GM12878 (cell line): ENCODE measurements at regions not wholly inside any gene's neighbourhood (a gene's known extent, or its start where the extent isn't known, plus 50 kb on each side); places are given as distances from the start of the nearest gene placed in this dataset.

ENCODE experiments used
- ATAC-seq: fragments of 200-7000 bp; cut with Tn5 transposase; 3 replicates; pipeline ENCODE4 v1.9.1; 2020; ENCODE audit warnings: mild to moderate bottlenecking, moderate library complexity
- BruUV-seq: library from RNA; stranded (reverse); fragments of 400-500 nt; replicated peaks from 2 replicates; lab custom pipeline; 2021; lab: Mats Ljungman, UMichigan
- CTCF ChIA-PET: fragments of 300-600 bp; sonication (Branson Sonifier 250); formaldehyde crosslinking; extraction: SDS; loops from one replicate; lab custom pipeline; 2021; ENCODE audit warnings: inconsistent platforms; lab: Yijun Ruan, JAX
- POLR2A ChIA-PET: fragments of 350-600 bp; formaldehyde crosslinking; extraction: SDS; loops from one replicate; lab custom pipeline; 2021; ENCODE audit warnings: inconsistent platforms; lab: Charles Lee
- RAD21 ChIA-PET: fragments of 300-600 bp; sonication (Branson Sonifier 250); formaldehyde crosslinking; loops from one replicate; lab custom pipeline; 2023; ENCODE audit warnings: antibody characterized with exemption; ENCODE audit not compliant: unreplicated experiment; lab: Charles Lee
- SMC1A ChIA-PET: fragments of 300-600 bp; sonication (Branson Sonifier 250); formaldehyde crosslinking; loops from one replicate; lab custom pipeline; 2023; ENCODE audit not compliant: unreplicated experiment, uncharacterized antibody; lab: Charles Lee
- DNase-seq: peaks from one replicate; pipeline ENCODE4 v3.0.0-alpha.2; 2011; ENCODE audit warnings: low read depth, low spot score
- FAIRE-seq: peaks from 3 replicates; lab custom pipeline; 2011; peaks lifted over from hg19 to GRCh38; lab: Jason Lieb, UNC
- H2AFZ ChIP-seq: 2 replicates; pipeline ENCODE4 v1.6.0; 2011; ENCODE audit warnings: low read depth, low read length, control low read depth; ENCODE audit not compliant: control insufficient read depth
- H3K27ac ChIP-seq: 2 replicates; pipeline ENCODE4 v1.5.1; 2011; ENCODE audit warnings: control low read depth; ENCODE audit not compliant: control insufficient read depth, insufficient read depth
- H3K27me3 ChIP-seq, 2 experiments: replicated peaks in 1 of 2; 2 replicates each; pipeline versions ENCODE4 v1.6.0 to v1.6.1; 2011; ENCODE audit warnings: low read length in 1 of 2; ENCODE audit not compliant: control insufficient read depth in 2 of 2, insufficient read depth in 2 of 2
- H3K36me3 ChIP-seq, 2 experiments: 2 replicates each; pipeline ENCODE4 v1.5.1; 2011; ENCODE audit warnings: low read length in 1 of 2; ENCODE audit not compliant: control insufficient read depth in 2 of 2, insufficient read depth in 2 of 2
- H3K4me1 ChIP-seq: 2 replicates; pipeline ENCODE4 v1.6.1; 2011; ENCODE audit warnings: mild to moderate bottlenecking, low read length, moderate library complexity, mixed read lengths; ENCODE audit not compliant: control insufficient read depth, insufficient read depth
- H3K4me2 ChIP-seq: 2 replicates; pipeline ENCODE4 v1.6.0; 2011; ENCODE audit warnings: control low read depth; ENCODE audit not compliant: control insufficient read depth, insufficient read depth
- H3K4me3 ChIP-seq: fragments of 200-600 bp; sonication (generic); 2 replicates; pipeline ENCODE4 v1.5.1; 2016
- H3K79me2 ChIP-seq: 2 replicates; pipeline ENCODE4 v1.6.0; 2011; ENCODE audit warnings: low read length; ENCODE audit not compliant: control insufficient read depth, insufficient read depth
- H3K9ac ChIP-seq: 2 replicates; pipeline ENCODE4 v1.8.0; 2011; ENCODE audit warnings: low read length, control low read depth, mixed read lengths; ENCODE audit not compliant: control insufficient read depth, insufficient read depth
- H3K9me3 ChIP-seq: replicated peaks from 3 replicates; pipeline ENCODE4 v1.5.1; 2011; ENCODE audit warnings: mild to moderate bottlenecking, low read length; ENCODE audit not compliant: control insufficient read depth, insufficient read depth
- H4K20me1 ChIP-seq: 2 replicates; pipeline ENCODE4 v1.6.0; 2011; ENCODE audit not compliant: control insufficient read depth, insufficient read depth
- CEBPB ChIP-seq, 2 experiments: fragments of 150-350 bp in 1 of 2; IDR thresholded peaks; 2 replicates each; pipeline ENCODE4 v1.6.1; 2012 to 2014; ENCODE audit warnings: low read depth in 2 of 2, low read length in 2 of 2, borderline replicate concordance in 1 of 2, inconsistent platforms in 1 of 2
- E2F4 ChIP-seq: IDR thresholded peaks from 2 replicates; pipeline ENCODE4 v1.6.1; 2012; ENCODE audit warnings: low read depth, low read length, improper control_type of control experiment
- E4F1 ChIP-seq: fragments of 450-650 bp; IDR thresholded peaks from 2 replicates; pipeline ENCODE4 v1.6.1; 2018; ENCODE audit warnings: borderline replicate concordance, mild to moderate bottlenecking; ENCODE audit not compliant: partially characterized antibody
- MEF2B ChIP-seq: fragments of 450-650 bp; IDR thresholded peaks from 2 replicates; pipeline ENCODE4 v1.6.1; 2018; ENCODE audit warnings: mild to moderate bottlenecking, moderate library complexity; ENCODE audit not compliant: partially characterized antibody, poor library complexity, severe bottlenecking
- NR2F1 ChIP-seq: fragments of 450-650 bp; conservative IDR thresholded peaks from 2 replicates; pipeline ENCODE4 v1.6.1; 2017; ENCODE audit warnings: mild to moderate bottlenecking
- RELB ChIP-seq: fragments of 450-650 bp; IDR thresholded peaks from 2 replicates; pipeline ENCODE4 v1.6.1; 2017; ENCODE audit warnings: low read depth, mild to moderate bottlenecking, moderate library complexity
- SPI1 ChIP-seq: IDR thresholded peaks from 2 replicates; pipeline ENCODE4 v1.6.1; 2011; ENCODE audit warnings: low read depth, mild to moderate bottlenecking, low read length, moderate library complexity, borderline replicate concordance; ENCODE audit not compliant: insufficient read depth
- USF1 ChIP-seq: IDR thresholded peaks from 2 replicates; pipeline ENCODE4 v1.6.1; 2011; ENCODE audit warnings: borderline replicate concordance, low read depth, mild to moderate bottlenecking, moderate library complexity, mixed read lengths, low read length; ENCODE audit not compliant: insufficient read depth; ENCODE audit errors: extremely low read length
- ZNF24 ChIP-seq: fragments of 450-650 bp; IDR thresholded peaks from 2 replicates; pipeline ENCODE4 v1.6.1; 2017; ENCODE audit warnings: antibody characterized with exemption, mild to moderate bottlenecking
- ZNF622 ChIP-seq: fragments of 450-650 bp; IDR thresholded peaks from 2 replicates; pipeline ENCODE4 v1.6.1; 2017; ENCODE audit warnings: mild to moderate bottlenecking, inconsistent platforms
- WGBS: methylation state at CpG from one replicate; pipeline ENCODE4 v1.1.6; 2016; ENCODE audit warnings: low lambda C conversion rate; ENCODE audit not compliant: insufficient replicate concordance, insufficient coverage; ENCODE audit errors: missing lambda C conversion rate; 5-methylcytosine and 5-hydroxymethylcytosine counted together
- in situ Hi-C: fragments of 300-500 bp; cut with MboI; formaldehyde crosslinking; loops from 9 replicates; pipeline ENCODE4 v1.14.3; 2018; ENCODE audit warnings: mixed read lengths
- intact Hi-C: fragments of 100-400 bp; cut with micrococcal nuclease; formaldehyde crosslinking; loops from one replicate; pipeline ENCODE4 v1.14.2; 2022; ENCODE audit not compliant: unreplicated experiment

- TF ChIP-seq CEBPB (IDR thresholded peaks at IDR 0.05; ENCODE audit: borderline replicate concordance in 1 of 2, low read depth in 2 of 2, low read length in 2 of 2), result no peak
Observed at GRCh38 chr12:91357381-91357780, 174.8 kb upstream of the DCN start (continued).

- Histone ChIP-seq H4K20me1 (no peaks in the 10 kb centered on the region), H2AFZ (no peak overlapping the region), H3K4me1 (no peaks in the 10 kb centered on the region)
- in situ Hi-C loops, result no loop called here
- 6% methylated on average over 1 of the region's 1 CpG for WGBS
- no peak for TF ChIP-seq NR2F1
- no peak for TF ChIP-seq RELB
- TF ChIP-seq ZNF622, result no peak
- TF ChIP-seq ZNF24, result no peak
- TF ChIP-seq USF1, result no peak
- TF ChIP-seq E2F4, result no peak
- TF ChIP-seq E4F1, result no peak
- no peak for TF ChIP-seq SPI1
- no peak for TF ChIP-seq MEF2B
- TF ChIP-seq, all 136 proteins: peak for 0
- no peaks in the 10 kb centered on the region for H3K79me2 ChIP-seq
- ChIA-PET CTCF (interaction anchor here (1.9 to 3.2 kb wide), 5 partner anchors 9 to 247 kb away, joined by 4 to 14 read pairs (median 12); no protein-coding TSS in a partner anchor), SMC1A (interaction anchor here (0.5 to 1.3 kb wide), 2 partner anchors 378 to 634 kb away, joined by 3 read pairs; no protein-coding TSS in a partner anchor), RAD21 (interaction anchor here (0.5 kb wide), 1 partner anchor 1252 kb away, joined by 4 read pairs; no protein-coding TSS in a partner anchor), POLR2A (no interaction called here)
- no TSS peak for BruUV-seq
- ATAC-seq (no peak), FAIRE-seq (no peak), DNase-seq (no peak)
- intact Hi-C loops, result no loop called here
- no peak overlapping the region for H3K27ac ChIP-seq
- no peak overlapping the region for H3K4me2 ChIP-seq
- H3K27me3 ChIP-seq, result no peaks in the 10 kb centered on the region
- H3K36me3 ChIP-seq, result no peaks in the 10 kb centered on the region
- no peaks in the 10 kb centered on the region for H3K9me3 ChIP-seq
- no peak overlapping the region for H3K4me3 ChIP-seq
- no peak overlapping the region for H3K9ac ChIP-seq
Observed at GRCh38 chr12:91356405-91356804, 173.8 kb upstream of the DCN start.
